Activated naive CD8-positive, alpha-beta T cell treated with anti-CD3 and anti-CD28 coated beads, Interleukin-2, amount 10 ng/mL, durations not matched to agents 7 days and 5 days (primary cell): ENCODE measurements at regions not wholly inside any gene's neighbourhood (a gene's known extent, or its start where the extent isn't known, plus 50 kb on each side); places are given as distances from the start of the nearest gene placed in this dataset.

Experiments
- ATAC-seq: fragments of 150-1000 bp; cut with Tn5 transposase; one replicate; pipeline ENCODE4 v1.10.0; 2021; ENCODE audit warnings: low read depth, moderate library complexity
- POLR2A ChIA-PET: fragments of 350-600 bp; sonication (Branson Sonifier 250); formaldehyde crosslinking; loops from one replicate; lab custom pipeline; 2021; ENCODE audit warnings: antibody characterized with exemption; lab: Charles Lee
- DNase-seq: peaks from one replicate; pipeline ENCODE4 v3.0.0; 2021
- H3K27ac Mint-ChIP-seq: one replicate; pipeline ENCODE4 v1.8.0; 2022; ENCODE audit warnings: mild to moderate bottlenecking, mixed read lengths
- H3K27me3 Mint-ChIP-seq: one replicate; pipeline ENCODE4 v1.8.0; 2022; ENCODE audit warnings: mild to moderate bottlenecking, moderate library complexity, mixed read lengths
- H3K36me3 Mint-ChIP-seq: one replicate; pipeline ENCODE4 v1.8.0; 2021; ENCODE audit warnings: mild to moderate bottlenecking, mixed read lengths
- H3K4me1 Mint-ChIP-seq: one replicate; pipeline ENCODE4 v1.8.0; 2021; ENCODE audit warnings: mixed read lengths
- H3K4me3 Mint-ChIP-seq: one replicate; pipeline ENCODE4 v1.8.0; 2022; ENCODE audit warnings: mild to moderate bottlenecking, moderate library complexity, mixed read lengths
- H3K9me3 Mint-ChIP-seq: one replicate; pipeline ENCODE4 v1.8.0; 2021; ENCODE audit warnings: mixed read lengths

- H3K36me3 Mint-ChIP-seq, result no peaks in the 10 kb centered on the region
- no peaks in the 10 kb centered on the region for H3K4me1 Mint-ChIP-seq
- DNase-seq, result no peak
- ATAC-seq, result no peak
- peaks cover 1% of the 10 kb centered on the region for H3K9me3 Mint-ChIP-seq
- H3K27ac Mint-ChIP-seq, result no peak overlapping the region
- POLR2A ChIA-PET, result no interaction called here
- H3K27me3 Mint-ChIP-seq, result peaks cover 14% of the 10 kb centered on the region
- no peak overlapping the region for H3K4me3 Mint-ChIP-seq
Observed at GRCh38 chr5:74430631-74431289, 209.8 kb downstream of the ENC1 start.

GRCh38 chr5:74429495-74429894 is 211.0 kb downstream of the ENC1 start:
- ATAC-seq (no peak), DNase-seq (no peak)
- Mint-ChIP-seq H3K36me3 (no peaks in the 10 kb centered on the region), H3K27ac (peak overlapping the region; percentile 40), H3K4me1 (no peaks in the 10 kb centered on the region), H3K27me3 (peaks cover 14% of the 10 kb centered on the region), H3K9me3 (peaks cover 1% of the 10 kb centered on the region), H3K4me3 (no peak overlapping the region)
- POLR2A ChIA-PET, result no interaction called here

- H3K36me3 Mint-ChIP-seq, result no peaks in the 10 kb centered on the region
- H3K4me1 Mint-ChIP-seq, result no peaks in the 10 kb centered on the region
- POLR2A ChIA-PET, result no interaction called here
- ATAC-seq, result no peak
- no peak for DNase-seq
- H3K9me3 Mint-ChIP-seq, result peaks cover 1% of the 10 kb centered on the region
- no peak overlapping the region for H3K4me3 Mint-ChIP-seq
- H3K27ac Mint-ChIP-seq, result no peak overlapping the region
- peaks cover 10% of the 10 kb centered on the region for H3K27me3 Mint-ChIP-seq
Observed at GRCh38 chr5:74428876-74429275, 211.7 kb downstream of the ENC1 start.

GRCh38 chr5:74428275-74428674 is 212.3 kb downstream of the ENC1 start:
- H3K36me3 Mint-ChIP-seq, result no peaks in the 10 kb centered on the region
- H3K27me3 Mint-ChIP-seq, result peaks cover 5% of the 10 kb centered on the region
- DNase-seq (no peak), ATAC-seq (no peak)
- no peak overlapping the region for H3K27ac Mint-ChIP-seq
- peaks cover 1% of the 10 kb centered on the region for H3K9me3 Mint-ChIP-seq
- no peaks in the 10 kb centered on the region for H3K4me1 Mint-ChIP-seq
- H3K4me3 Mint-ChIP-seq, result no peak overlapping the region
- POLR2A ChIA-PET, result no interaction called here

GRCh38 chr5:74426506-74426905 is 214.0 kb downstream of the ENC1 start:
- H3K36me3 Mint-ChIP-seq, result no peaks in the 10 kb centered on the region
- no peaks in the 10 kb centered on the region for H3K4me1 Mint-ChIP-seq
- H3K27me3 Mint-ChIP-seq, result no peaks in the 10 kb centered on the region
- no peak for DNase-seq
- no peak overlapping the region for H3K4me3 Mint-ChIP-seq
- H3K27ac Mint-ChIP-seq, result no peak overlapping the region
- POLR2A ChIA-PET, result no interaction called here
- peaks cover 1% of the 10 kb centered on the region for H3K9me3 Mint-ChIP-seq
- no peak for ATAC-seq

- ATAC-seq, result no peak
- DNase-seq, result no peak
- Mint-ChIP-seq H3K4me3 (no peak overlapping the region), H3K4me1 (no peaks in the 10 kb centered on the region), H3K9me3 (no peaks in the 10 kb centered on the region), H3K27me3 (no peaks in the 10 kb centered on the region), H3K36me3 (no peaks in the 10 kb centered on the region), H3K27ac (no peak overlapping the region)
- POLR2A ChIA-PET, result no interaction called here
Observed at GRCh38 chr5:74424162-74424868, 216.2 kb downstream of the ENC1 start.

GRCh38 chr5:74423383-74423782 is 217.1 kb downstream of the ENC1 start:
- Mint-ChIP-seq H3K27ac (no peak overlapping the region), H3K4me3 (no peak overlapping the region), H3K27me3 (peaks cover 7% of the 10 kb centered on the region), H3K4me1 (no peaks in the 10 kb centered on the region), H3K36me3 (no peaks in the 10 kb centered on the region), H3K9me3 (peaks cover 1% of the 10 kb centered on the region)
- DNase-seq (no peak), ATAC-seq (no peak)
- POLR2A ChIA-PET, result no interaction called here

GRCh38 chr5:74422671-74423070 is 217.9 kb downstream of the ENC1 start:
- ATAC-seq (no peak), DNase-seq (no peak)
- peaks cover 1% of the 10 kb centered on the region for H3K9me3 Mint-ChIP-seq
- H3K4me1 Mint-ChIP-seq, result no peaks in the 10 kb centered on the region
- H3K27ac Mint-ChIP-seq, result no peak overlapping the region
- no peak overlapping the region for H3K4me3 Mint-ChIP-seq
- H3K36me3 Mint-ChIP-seq, result no peaks in the 10 kb centered on the region
- H3K27me3 Mint-ChIP-seq, result peaks cover 7% of the 10 kb centered on the region
- POLR2A ChIA-PET, result no interaction called here

- no peaks in the 10 kb centered on the region for H3K36me3 Mint-ChIP-seq
- H3K27me3 Mint-ChIP-seq, result peaks cover 7% of the 10 kb centered on the region
- ATAC-seq (no peak), DNase-seq (no peak)
- H3K9me3 Mint-ChIP-seq, result peaks cover 1% of the 10 kb centered on the region
- no peak overlapping the region for H3K27ac Mint-ChIP-seq
- no peaks in the 10 kb centered on the region for H3K4me1 Mint-ChIP-seq
- POLR2A ChIA-PET, result no interaction called here
- H3K4me3 Mint-ChIP-seq, result no peak overlapping the region
Observed at GRCh38 chr5:74422030-74422429, 218.5 kb downstream of the ENC1 start.

GRCh38 chr5:74421377-74421776 is 219.2 kb downstream of the ENC1 start:
- POLR2A ChIA-PET, result no interaction called here
- H3K36me3 Mint-ChIP-seq, result no peaks in the 10 kb centered on the region
- no peak overlapping the region for H3K4me3 Mint-ChIP-seq
- peaks cover 10% of the 10 kb centered on the region for H3K27me3 Mint-ChIP-seq
- no peaks in the 10 kb centered on the region for H3K4me1 Mint-ChIP-seq
- DNase-seq (no peak), ATAC-seq (no peak)
- H3K9me3 Mint-ChIP-seq, result peaks cover 1% of the 10 kb centered on the region
- no peak overlapping the region for H3K27ac Mint-ChIP-seq

GRCh38 chr5:74420947-74421346 is 219.6 kb downstream of the ENC1 start:
- DNase-seq, result no peak
- H3K36me3 Mint-ChIP-seq, result no peaks in the 10 kb centered on the region
- ATAC-seq, result no peak
- H3K9me3 Mint-ChIP-seq, result peaks cover 1% of the 10 kb centered on the region
- H3K27ac Mint-ChIP-seq, result no peak overlapping the region
- H3K27me3 Mint-ChIP-seq, result peaks cover 11% of the 10 kb centered on the region
- POLR2A ChIA-PET, result no interaction called here
- no peaks in the 10 kb centered on the region for H3K4me1 Mint-ChIP-seq
- H3K4me3 Mint-ChIP-seq, result no peak overlapping the region

- DNase-seq, result no peak
- no peak for ATAC-seq
- Mint-ChIP-seq H3K9me3 (peaks cover 1% of the 10 kb centered on the region), H3K27me3 (peaks cover 11% of the 10 kb centered on the region), H3K27ac (no peak overlapping the region), H3K36me3 (no peaks in the 10 kb centered on the region), H3K4me3 (no peak overlapping the region), H3K4me1 (no peaks in the 10 kb centered on the region)
- POLR2A ChIA-PET, result no interaction called here
Observed at GRCh38 chr5:74420220-74420619, 220.3 kb downstream of the ENC1 start.

- Mint-ChIP-seq H3K36me3 (no peaks in the 10 kb centered on the region), H3K4me3 (no peak overlapping the region), H3K9me3 (peaks cover 1% of the 10 kb centered on the region), H3K27ac (no peak overlapping the region), H3K27me3 (peaks cover 13% of the 10 kb centered on the region), H3K4me1 (no peaks in the 10 kb centered on the region)
- ATAC-seq (no peak), DNase-seq (no peak)
- POLR2A ChIA-PET, result no interaction called here
Observed at GRCh38 chr5:74419468-74419867, 221.1 kb downstream of the ENC1 start.

GRCh38 chr5:74418709-74419108 is 221.8 kb downstream of the ENC1 start:
- Mint-ChIP-seq H3K27me3 (peaks cover 13% of the 10 kb centered on the region), H3K36me3 (no peaks in the 10 kb centered on the region), H3K9me3 (peaks cover 1% of the 10 kb centered on the region), H3K4me1 (no peaks in the 10 kb centered on the region), H3K27ac (no peak overlapping the region), H3K4me3 (no peak overlapping the region)
- no peak for ATAC-seq
- POLR2A ChIA-PET, result no interaction called here
- DNase-seq, result no peak
